SK-N-SH treated with all-trans-retinoic acid at 6 μM for 48 hours (cell line): ENCODE measurements at regions not wholly inside any gene's neighbourhood (a gene's known extent, or its start where the extent isn't known, plus 50 kb on each side); places are given as distances from the start of the nearest gene placed in this dataset.

Source experiments
- ATAC-seq: fragments of 200-7000 bp; cut with Tn5 transposase; 3 replicates; pipeline ENCODE4 v1.9.1; 2020; ENCODE audit warnings: mild to moderate bottlenecking, moderate library complexity
- ARNTL ChIP-seq: fragments of 450-650 bp; formaldehyde crosslinking; IDR thresholded peaks from 2 replicates; pipeline ENCODE4 v1.5.0; 2020; ENCODE audit warnings: low read depth, mild to moderate bottlenecking, moderate library complexity, borderline replicate concordance
- BACH2 ChIP-seq: fragments of 250-450 bp; sonication (Bioruptor Pico); IDR thresholded peaks from 2 replicates; pipeline ENCODE4 v1.9.0; 2021; ENCODE audit warnings: mild to moderate bottlenecking, borderline replicate concordance
- CREB5 ChIP-seq: fragments of 250-450 bp; sonication (Bioruptor Pico); IDR thresholded peaks from 2 replicates; pipeline ENCODE4 v1.5.1; 2020; ENCODE audit warnings: low read depth, mild to moderate bottlenecking, moderate library complexity
- CSRNP3 ChIP-seq: fragments of 250-450 bp; sonication (Bioruptor Pico); IDR thresholded peaks from 2 replicates; pipeline ENCODE4 v1.5.1; 2021; ENCODE audit warnings: mild to moderate bottlenecking, moderate library complexity
- ESRRG ChIP-seq: fragments of 250-450 bp; sonication (Bioruptor Pico); IDR thresholded peaks from 2 replicates; pipeline ENCODE4 v1.6.1; 2021; ENCODE audit warnings: mild to moderate bottlenecking
- GLIS3 ChIP-seq: fragments of 250-450 bp; sonication (Bioruptor Pico); IDR thresholded peaks from 2 replicates; pipeline ENCODE4 v1.5.0; 2020; ENCODE audit warnings: mild to moderate bottlenecking, moderate library complexity
- ISL1 ChIP-seq: fragments of 250-450 bp; sonication (Bioruptor Pico); IDR thresholded peaks from 2 replicates; pipeline ENCODE4 v2.1.2; 2022; ENCODE audit warnings: mild to moderate bottlenecking, moderate library complexity
- OSR1 ChIP-seq: fragments of 250-450 bp; sonication (Bioruptor Pico); IDR thresholded peaks from 2 replicates; pipeline ENCODE4 v1.8.0; 2022; ENCODE audit warnings: moderate library complexity, mild to moderate bottlenecking, inconsistent platforms
- PATZ1 ChIP-seq: fragments of 250-450 bp; sonication (Bioruptor Pico); IDR thresholded peaks from 2 replicates; pipeline ENCODE4 v1.8.0; 2020; ENCODE audit warnings: mild to moderate bottlenecking, moderate library complexity, borderline replicate concordance
- POU6F1 ChIP-seq: fragments of 250-450 bp; sonication (Bioruptor Pico); IDR thresholded peaks from 2 replicates; pipeline ENCODE4 v1.8.0; 2021; ENCODE audit warnings: low read depth, mild to moderate bottlenecking, moderate library complexity, borderline replicate concordance
- PPARA ChIP-seq: fragments of 250-450 bp; sonication (Bioruptor Pico); IDR thresholded peaks from 2 replicates; pipeline ENCODE4 v1.5.0; 2020; ENCODE audit warnings: mild to moderate bottlenecking, borderline replicate concordance
- RARB ChIP-seq: fragments of 250-450 bp; sonication (Bioruptor Pico); IDR thresholded peaks from 2 replicates; pipeline ENCODE4 v1.8.0; 2021; ENCODE audit warnings: mild to moderate bottlenecking, moderate library complexity
- TCF4 ChIP-seq: fragments of 250-450 bp; sonication (Bioruptor Pico); IDR thresholded peaks from 2 replicates; pipeline ENCODE4 v1.8.0; 2021; ENCODE audit warnings: mild to moderate bottlenecking, moderate library complexity, borderline replicate concordance
- TOX ChIP-seq: fragments of 250-450 bp; sonication (Bioruptor Pico); IDR thresholded peaks from 2 replicates; pipeline ENCODE4 v1.8.0; 2021; ENCODE audit warnings: mild to moderate bottlenecking, moderate library complexity, borderline replicate concordance
- TSHZ2 ChIP-seq: fragments of 250-450 bp; sonication (Bioruptor Pico); IDR thresholded peaks from 2 replicates; pipeline ENCODE4 v1.5.0; 2020; ENCODE audit warnings: mild to moderate bottlenecking, moderate library complexity
- ZC3H10 ChIP-seq: fragments of 250-450 bp; sonication (Bioruptor Pico); IDR thresholded peaks from 2 replicates; pipeline ENCODE4 v1.5.1; 2021; ENCODE audit warnings: mild to moderate bottlenecking, moderate library complexity
- ZFP30 ChIP-seq: fragments of 450-650 bp; formaldehyde crosslinking; IDR thresholded peaks from 2 replicates; pipeline ENCODE4 v1.5.0; 2022; ENCODE audit warnings: mild to moderate bottlenecking, moderate library complexity
- ZNF70 ChIP-seq: fragments of 450-650 bp; formaldehyde crosslinking; IDR thresholded peaks from 2 replicates; pipeline ENCODE4 v1.5.0; 2020; ENCODE audit warnings: mild to moderate bottlenecking, moderate library complexity
- ZNF8 ChIP-seq: fragments of 450-650 bp; formaldehyde crosslinking; IDR thresholded peaks from 2 replicates; pipeline ENCODE4 v1.5.0; 2020; ENCODE audit warnings: mild to moderate bottlenecking, moderate library complexity

- TF ChIP-seq TSHZ2 (CRISPR knock-in tag) (no peak), CSRNP3 (CRISPR knock-in tag) (no peak), POU6F1 (no peak)
- ATAC-seq = no peak
Measured at GRCh38 chr1:164477343-164477742, 81.6 kb upstream of the PBX1 start.

GRCh38 chr1:164479242-164479641, 79.7 kb upstream of the PBX1 start:
- ATAC-seq = no peak
- TF ChIP-seq RARB (CRISPR knock-in tag) (no peak), ESRRG (no peak), BACH2 (CRISPR knock-in tag) (no peak), POU6F1 (no peak), ARNTL (no peak), GLIS3 (no peak), PPARA (no peak), TSHZ2 (CRISPR knock-in tag) (no peak), PATZ1 (CRISPR knock-in tag) (no peak)

- TF ChIP-seq PPARA (no peak), TOX (no peak)
- ATAC-seq = no peak
Measured at GRCh38 chr1:164480285-164480907, 78.6 kb upstream of the PBX1 start.

- TF ChIP-seq TOX (no peak), ISL1 (CRISPR knock-in tag) (no peak), BACH2 (CRISPR knock-in tag) (no peak), PPARA (no peak), ESRRG (no peak), ZNF70 (CRISPR knock-in tag) (no peak), CREB5 (no peak), ZC3H10 (no peak), POU6F1 (no peak), GLIS3 (no peak), ZFP30 (CRISPR knock-in tag) (no peak), ZNF8 (CRISPR knock-in tag) (no peak), TCF4 (CRISPR knock-in tag) (no peak), ARNTL (no peak), OSR1 (CRISPR knock-in tag) (no peak)
- no peak for ATAC-seq
Measured at GRCh38 chr1:164495905-164496304, 63.1 kb upstream of the PBX1 start.
